ENCODE measurements at regions not wholly inside any gene's neighbourhood (a gene's known extent, or its start where the extent isn't known, plus 50 kb on each side); places are given as distances from the start of the nearest gene placed in this dataset.
"Not testable (repeated sequence)": the region's sequence is repeated elsewhere in the genome, so short reads cannot be mapped to it uniquely, and the experiment has no call there.

GRCh38 chr5:84445049-84445685, 60.5 kb upstream of the EDIL3 start:
- Histone ChIP-seq H3K4me3 (ENCODE audit: low read length in 2 of 2) (no peak overlapping the region), H3K36me3 (ENCODE audit: control insufficient read depth in 1 of 2, insufficient read depth in 2 of 2, low read length in 1 of 2) (no peaks in the 10 kb centered on the region), H3K27ac (ENCODE audit: low read depth in 1 of 2, low read length in 2 of 2) (no peak overlapping the region), H3K9me3 (ENCODE audit: control insufficient read depth, low read length) (no peaks in the 10 kb centered on the region), H3K4me1 (ENCODE audit: control insufficient read depth in 1 of 2, insufficient read depth in 2 of 2, low read length in 2 of 2) (no peaks in the 10 kb centered on the region), H3K27me3 (ENCODE audit: control insufficient read depth in 1 of 2, insufficient read depth in 2 of 2, low read length in 1 of 2) (no peaks in the 10 kb centered on the region)
- intact Hi-C loops (cut with DNase I), result no loop called here
- ATAC-seq (ENCODE audit: low FRiP score) (no peak), DNase-seq (no peak)
- 71 to 75% methylated on average over 2 of the region's 2 CpGs for WGBS, 2 donors

GRCh38 chr5:84438456-84438855, 53.8 kb upstream of the EDIL3 start:
- WGBS, 2 donors, result 56 to 82% methylated on average over 1 of the region's 1 CpG
- Histone ChIP-seq H3K4me3 (ENCODE audit: low read length in 2 of 2) (no peak overlapping the region), H3K27ac (ENCODE audit: low read depth in 1 of 2, low read length in 2 of 2) (no peak overlapping the region), H3K36me3 (ENCODE audit: control insufficient read depth in 1 of 2, insufficient read depth in 2 of 2, low read length in 1 of 2) (no peaks in the 10 kb centered on the region), H3K9me3 (ENCODE audit: control insufficient read depth, low read length) (no peaks in the 10 kb centered on the region), H3K4me1 (ENCODE audit: control insufficient read depth in 1 of 2, insufficient read depth in 2 of 2, low read length in 2 of 2) (no peaks in the 10 kb centered on the region), H3K27me3 (ENCODE audit: control insufficient read depth in 1 of 2, insufficient read depth in 2 of 2, low read length in 1 of 2) (no peaks in the 10 kb centered on the region)
- DNase-seq, result no peak
- intact Hi-C loops (cut with DNase I), result no loop called here
- no peak for ATAC-seq (ENCODE audit: low FRiP score)

GRCh38 chr5:84437673-84438315, 53.1 kb upstream of the EDIL3 start:
- WGBS, 2 donors, result 78 to 83% methylated on average over 2 of the region's 2 CpGs
- Histone ChIP-seq H3K27ac (ENCODE audit: low read depth in 1 of 2, low read length in 2 of 2) (no peak overlapping the region), H3K27me3 (ENCODE audit: control insufficient read depth in 1 of 2, insufficient read depth in 2 of 2, low read length in 1 of 2) (no peaks in the 10 kb centered on the region), H3K36me3 (ENCODE audit: control insufficient read depth in 1 of 2, insufficient read depth in 2 of 2, low read length in 1 of 2) (no peaks in the 10 kb centered on the region), H3K9me3 (ENCODE audit: control insufficient read depth, low read length) (no peaks in the 10 kb centered on the region), H3K4me3 (ENCODE audit: low read length in 2 of 2) (no peak overlapping the region), H3K4me1 (ENCODE audit: control insufficient read depth in 1 of 2, insufficient read depth in 2 of 2, low read length in 2 of 2) (no peaks in the 10 kb centered on the region)
- ATAC-seq (ENCODE audit: low FRiP score) (no peak), DNase-seq (no peak)
- intact Hi-C loops (cut with DNase I), result no loop called here

GRCh38 chr5:84436866-84437265, 52.2 kb upstream of the EDIL3 start:
- intact Hi-C loops (cut with DNase I), result no loop called here
- H3K27me3 ChIP-seq (ENCODE audit: control insufficient read depth in 1 of 2, insufficient read depth in 2 of 2, low read length in 1 of 2), result no peaks in the 10 kb centered on the region
- ATAC-seq (ENCODE audit: low FRiP score) (no peak), DNase-seq (no peak)
- 62 to 76% methylated on average over 1 of the region's 1 CpG for WGBS, 2 donors
- no peaks in the 10 kb centered on the region for H3K9me3 ChIP-seq (ENCODE audit: control insufficient read depth, low read length)
- no peak overlapping the region for H3K4me3 ChIP-seq (ENCODE audit: low read length in 2 of 2)
- H3K36me3 ChIP-seq (ENCODE audit: control insufficient read depth in 1 of 2, insufficient read depth in 2 of 2, low read length in 1 of 2), result no peaks in the 10 kb centered on the region
- no peak overlapping the region for H3K27ac ChIP-seq (ENCODE audit: low read depth in 1 of 2, low read length in 2 of 2)
- no peaks in the 10 kb centered on the region for H3K4me1 ChIP-seq (ENCODE audit: control insufficient read depth in 1 of 2, insufficient read depth in 2 of 2, low read length in 2 of 2)

- H3K4me3 ChIP-seq (ENCODE audit: low read length in 2 of 2); H3K4me1 ChIP-seq (ENCODE audit: control insufficient read depth in 1 of 2, insufficient read depth in 2 of 2, low read length in 2 of 2); intact Hi-C loops (cut with DNase I); H3K27me3 ChIP-seq (ENCODE audit: control insufficient read depth in 1 of 2, insufficient read depth in 2 of 2, low read length in 1 of 2); DNase-seq; H3K36me3 ChIP-seq (ENCODE audit: control insufficient read depth in 1 of 2, insufficient read depth in 2 of 2, low read length in 1 of 2); H3K27ac ChIP-seq (ENCODE audit: low read depth in 1 of 2, low read length in 2 of 2); H3K9me3 ChIP-seq (ENCODE audit: control insufficient read depth, low read length); ATAC-seq (ENCODE audit: low FRiP score): not testable (repeated sequence)
- WGBS, 2 donors, result 64 to 77% methylated on average over 8 of the region's 8 CpGs
Observed at GRCh38 chr5:84435861-84436346, 51.2 kb upstream of the EDIL3 start.

All from aorta (tissue), 5 donors.